ENCODE measurements at regions not wholly inside any gene's neighbourhood (a gene's known extent, or its start where the extent isn't known, plus 50 kb on each side); places are given as distances from the start of the nearest gene placed in this dataset.

DNA sequence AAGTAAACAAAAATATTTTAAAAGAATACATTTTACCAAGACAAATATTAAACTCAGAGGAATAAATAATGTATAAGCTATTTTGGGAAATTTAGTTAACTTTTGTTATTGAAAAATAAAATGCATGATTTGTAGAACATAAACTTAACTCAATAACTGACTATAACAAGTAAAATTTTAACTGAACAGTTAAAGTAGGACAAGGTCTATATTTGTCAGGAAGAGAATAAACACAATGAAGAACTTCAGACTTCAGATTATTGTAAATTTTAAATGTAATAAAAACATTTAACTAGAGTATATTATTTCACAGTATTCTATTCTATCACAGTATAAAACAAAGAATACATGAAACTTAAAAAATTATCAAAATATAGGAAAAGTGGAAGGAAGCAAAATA lies 948.8 kb upstream of the USP15 start:
- no peak overlapping the region for H3K4me2 ChIP-seq
- H3K27me3 ChIP-seq, result no peaks in the 10 kb centered on the region

DNA sequence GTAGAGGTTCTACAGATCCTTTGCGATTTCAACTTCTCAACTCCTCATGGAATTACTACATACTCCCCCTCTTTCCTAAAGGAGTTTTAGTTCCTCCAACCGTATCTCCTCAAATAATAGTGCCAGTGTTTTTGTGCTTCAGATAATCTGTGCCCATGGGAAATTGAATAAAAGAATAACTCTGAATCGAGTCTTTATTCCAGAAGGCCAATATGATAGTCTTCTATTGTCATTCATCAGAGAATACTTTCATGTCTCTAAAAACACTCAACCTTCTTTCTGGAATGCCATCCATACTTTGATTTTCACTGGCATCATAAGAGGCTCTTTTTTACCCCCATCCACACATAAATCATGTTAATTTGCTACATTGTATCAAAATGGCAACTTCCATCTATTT lies 911.3 kb upstream of the USP15 start:
- no peaks in the 10 kb centered on the region for H4K20me1 ChIP-seq (ENCODE audit: low read depth)
- H2AFZ ChIP-seq (replicated peaks), result no peak overlapping the region
- H3K4me1 ChIP-seq, result no peaks in the 10 kb centered on the region
- Mint-ChIP-seq H3K36me3 (no peaks in the 10 kb centered on the region), H3K4me3 (no peak overlapping the region), H3K9me3 (no peaks in the 10 kb centered on the region), H3K4me1 (no peaks in the 10 kb centered on the region), H3K27ac (no peak overlapping the region), H3K27me3 (ENCODE audit: insufficient read depth, low read depth) (no peaks in the 10 kb centered on the region)
- TF ChIP-seq EZH2 (IDR thresholded peaks at IDR 0.05), result no peak
- TF ChIP-seq EZH2phosphoT487 (IDR thresholded peaks at IDR 0.05), result no peak
- TF ChIP-seq, protein P1, sequence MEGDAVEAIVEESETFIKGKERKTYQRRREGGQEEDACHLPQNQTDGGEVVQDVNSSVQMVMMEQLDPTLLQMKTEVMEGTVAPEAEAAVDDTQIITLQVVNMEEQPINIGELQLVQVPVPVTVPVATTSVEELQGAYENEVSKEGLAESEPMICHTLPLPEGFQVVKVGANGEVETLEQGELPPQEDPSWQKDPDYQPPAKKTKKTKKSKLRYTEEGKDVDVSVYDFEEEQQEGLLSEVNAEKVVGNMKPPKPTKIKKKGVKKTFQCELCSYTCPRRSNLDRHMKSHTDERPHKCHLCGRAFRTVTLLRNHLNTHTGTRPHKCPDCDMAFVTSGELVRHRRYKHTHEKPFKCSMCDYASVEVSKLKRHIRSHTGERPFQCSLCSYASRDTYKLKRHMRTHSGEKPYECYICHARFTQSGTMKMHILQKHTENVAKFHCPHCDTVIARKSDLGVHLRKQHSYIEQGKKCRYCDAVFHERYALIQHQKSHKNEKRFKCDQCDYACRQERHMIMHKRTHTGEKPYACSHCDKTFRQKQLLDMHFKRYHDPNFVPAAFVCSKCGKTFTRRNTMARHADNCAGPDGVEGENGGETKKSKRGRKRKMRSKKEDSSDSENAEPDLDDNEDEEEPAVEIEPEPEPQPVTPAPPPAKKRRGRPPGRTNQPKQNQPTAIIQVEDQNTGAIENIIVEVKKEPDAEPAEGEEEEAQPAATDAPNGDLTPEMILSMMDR (IDR thresholded peaks at IDR 0.05), result no peak
- H3K9ac ChIP-seq, result no peak overlapping the region
- no peaks in the 10 kb centered on the region for H3K27me3 ChIP-seq
- H3K27ac ChIP-seq, result no peak overlapping the region
- H3K79me2 ChIP-seq (ENCODE audit: low read depth), result no peaks in the 10 kb centered on the region
- no peak for DNase-seq (ENCODE audit: low spot score)
- H3K36me3 ChIP-seq, result no peaks in the 10 kb centered on the region
- no peaks in the 10 kb centered on the region for H3F3A ChIP-seq (ENCODE audit: low read depth)
- no peaks in the 10 kb centered on the region for H3K9me3 ChIP-seq (ENCODE audit: low read depth)
- H3K4me3 ChIP-seq, result no peak overlapping the region
- H3K4me2 ChIP-seq, result no peak overlapping the region

More for the DNA sequence above, 948.8 kb upstream of the USP15 start:
- Histone ChIP-seq H3K27ac (no peak overlapping the region), H3K36me3 (no peaks in the 10 kb centered on the region), H3K9ac (no peak overlapping the region), H3F3A (ENCODE audit: low read depth) (no peaks in the 10 kb centered on the region), H3K9me3 (ENCODE audit: low read depth) (no peaks in the 10 kb centered on the region), H3K4me3 (no peak overlapping the region), H4K20me1 (ENCODE audit: low read depth) (no peaks in the 10 kb centered on the region), H2AFZ (replicated peaks) (no peak overlapping the region), H3K79me2 (ENCODE audit: low read depth) (no peaks in the 10 kb centered on the region), H3K4me1 (no peaks in the 10 kb centered on the region)
- DNase-seq (ENCODE audit: low spot score), result no peak
- Mint-ChIP-seq H3K27ac (no peak overlapping the region), H3K36me3 (no peaks in the 10 kb centered on the region), H3K4me3 (no peak overlapping the region), H3K27me3 (ENCODE audit: insufficient read depth, low read depth) (no peaks in the 10 kb centered on the region), H3K4me1 (no peaks in the 10 kb centered on the region), H3K9me3 (peaks cover 2% of the 10 kb centered on the region)
- TF ChIP-seq, protein P1 (IDR thresholded peaks at IDR 0.05), result no peak
- TF ChIP-seq EZH2phosphoT487 (IDR thresholded peaks at IDR 0.05) (no peak), EZH2 (IDR thresholded peaks at IDR 0.05) (no peak)

DNA sequence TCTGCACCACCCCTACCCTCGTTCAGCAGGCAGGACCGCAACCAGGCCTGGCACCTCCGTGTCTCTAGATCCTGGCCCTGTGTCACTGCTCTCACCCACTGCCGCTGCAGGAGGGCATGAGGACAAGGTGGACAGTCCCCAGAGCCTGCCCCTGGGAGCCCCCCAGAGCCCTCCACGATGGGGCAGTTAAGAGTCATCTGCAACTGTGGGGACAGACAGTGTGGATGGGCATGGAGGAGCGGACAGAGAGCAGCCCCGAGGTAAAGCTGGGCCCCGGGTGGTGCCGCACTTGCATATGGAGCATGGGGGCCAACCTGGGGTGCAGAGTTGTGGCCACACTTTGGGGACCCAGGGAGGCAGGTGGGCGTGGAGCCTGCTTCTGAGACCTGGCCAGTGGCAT lies 905.1 kb upstream of the USP15 start:
- TF ChIP-seq EZH2 (IDR thresholded peaks at IDR 0.05), result no peak
- TF ChIP-seq, protein P1 (IDR thresholded peaks at IDR 0.05), result no peak
- TF ChIP-seq EZH2phosphoT487 (IDR thresholded peaks at IDR 0.05), result no peak
- H3K4me2 ChIP-seq, result no peak overlapping the region
- H3K9ac ChIP-seq, result no peak overlapping the region
- H3K4me1 Mint-ChIP-seq, result no peaks in the 10 kb centered on the region
- H3F3A ChIP-seq (ENCODE audit: low read depth), result no peaks in the 10 kb centered on the region
- H4K20me1 ChIP-seq (ENCODE audit: low read depth), result no peaks in the 10 kb centered on the region
- H3K27me3 Mint-ChIP-seq (ENCODE audit: insufficient read depth, low read depth), result no peaks in the 10 kb centered on the region
- H3K27ac ChIP-seq, result no peak overlapping the region
- no peaks in the 10 kb centered on the region for H3K4me1 ChIP-seq
- H3K4me3 ChIP-seq, result no peak overlapping the region
- H3K27me3 ChIP-seq, result no peaks in the 10 kb centered on the region
- no peaks in the 10 kb centered on the region for H3K79me2 ChIP-seq (ENCODE audit: low read depth)
- no peak overlapping the region for H2AFZ ChIP-seq (replicated peaks)
- no peak for DNase-seq (ENCODE audit: low spot score)
- no peaks in the 10 kb centered on the region for H3K9me3 Mint-ChIP-seq
- no peak overlapping the region for H3K4me3 Mint-ChIP-seq
- no peak overlapping the region for H3K27ac Mint-ChIP-seq
- H3K36me3 ChIP-seq, result no peaks in the 10 kb centered on the region
- no peaks in the 10 kb centered on the region for H3K36me3 Mint-ChIP-seq
- H3K9me3 ChIP-seq (ENCODE audit: low read depth), result no peaks in the 10 kb centered on the region
